CD8-positive, alpha-beta memory T cell (primary cell): ENCODE measurements at regions not wholly inside any gene's neighbourhood (a gene's known extent, or its start where the extent isn't known, plus 50 kb on each side); places are given as distances from the start of the nearest gene placed in this dataset.
A peak's percentile ranks its signal among the peaks of the same experiment; 100 is the strongest.

Experiments
- CTCF ChIA-PET: fragments of 350-600 bp; sonication (Branson Sonifier 250); formaldehyde crosslinking; loops from one replicate; lab custom pipeline; 2021; ENCODE audit warnings: antibody characterized with exemption; lab: Charles Lee
- POLR2A ChIA-PET: fragments of 350-600 bp; sonication (Branson Sonifier 250); formaldehyde crosslinking; loops from one replicate; lab custom pipeline; 2021; ENCODE audit warnings: antibody characterized with exemption; lab: Charles Lee
- DNase-seq, 5 donors: peaks; one replicate each; pipeline versions ENCODE4 v3.0.0 to v3.0.0-alpha.2; 2020 to 2022; ENCODE audit warnings: mixed read lengths in 1 of 5
- H3K27ac ChIP-seq: one replicate; pipeline ENCODE4 v1.7.0; 2013; ENCODE audit warnings: low read depth, mild to moderate bottlenecking, low read length, moderate library complexity
- H3K27me3 ChIP-seq: 2 replicates; pipeline ENCODE4 v1.7.0; 2013; ENCODE audit warnings: low read length, mild to moderate bottlenecking; ENCODE audit not compliant: insufficient read depth, poor library complexity, severe bottlenecking
- H3K36me3 ChIP-seq: 2 replicates; pipeline ENCODE4 v1.7.0; 2013; ENCODE audit warnings: mild to moderate bottlenecking, low read length, moderate library complexity; ENCODE audit not compliant: insufficient read depth
- H3K4me1 ChIP-seq: 2 replicates; pipeline ENCODE4 v1.7.0; 2013; ENCODE audit warnings: mild to moderate bottlenecking, low read length, moderate library complexity; ENCODE audit not compliant: insufficient read depth
- H3K4me3 ChIP-seq: 2 replicates; pipeline ENCODE4 v1.7.0; 2013; ENCODE audit warnings: mild to moderate bottlenecking, low read length
- H3K9me3 ChIP-seq: 2 replicates; pipeline ENCODE4 v1.7.0; 2013; ENCODE audit warnings: mild to moderate bottlenecking, low read length
- H3K27ac Mint-ChIP-seq, 8 donors: one replicate each; pipeline ENCODE4 v1.8.0; 2020 to 2021; ENCODE audit warnings: mixed read lengths in 8 of 8, mild to moderate bottlenecking in 6 of 8, inconsistent platforms in 3 of 8, moderate library complexity in 3 of 8
- H3K27me3 Mint-ChIP-seq, 2 donors: one replicate each; pipeline ENCODE4 v1.8.0; 2020 to 2021; ENCODE audit warnings: mixed read lengths in 2 of 2, mild to moderate bottlenecking in 1 of 2, moderate library complexity in 1 of 2
- H3K36me3 Mint-ChIP-seq, 3 donors: one replicate each; pipeline ENCODE4 v1.8.0; 2020 to 2021; ENCODE audit warnings: mixed read lengths in 3 of 3, inconsistent platforms in 1 of 3, mild to moderate bottlenecking in 1 of 3
- H3K4me1 Mint-ChIP-seq, 3 donors: one replicate each; pipeline ENCODE4 v1.8.0; 2020 to 2021; ENCODE audit warnings: mixed read lengths in 3 of 3, inconsistent platforms in 1 of 3, mild to moderate bottlenecking in 1 of 3
- H3K4me3 Mint-ChIP-seq, 7 donors: one replicate each; pipeline ENCODE4 v1.8.0; 2020 to 2021; ENCODE audit warnings: mixed read lengths in 7 of 7, mild to moderate bottlenecking in 6 of 7, moderate library complexity in 4 of 7, inconsistent platforms in 2 of 7
- H3K9me3 Mint-ChIP-seq, 5 donors: one replicate each; pipeline ENCODE4 v1.8.0; 2020 to 2022; ENCODE audit warnings: mixed read lengths in 5 of 5, mild to moderate bottlenecking in 3 of 5, moderate library complexity in 2 of 5, inconsistent platforms in 1 of 5

DNA sequence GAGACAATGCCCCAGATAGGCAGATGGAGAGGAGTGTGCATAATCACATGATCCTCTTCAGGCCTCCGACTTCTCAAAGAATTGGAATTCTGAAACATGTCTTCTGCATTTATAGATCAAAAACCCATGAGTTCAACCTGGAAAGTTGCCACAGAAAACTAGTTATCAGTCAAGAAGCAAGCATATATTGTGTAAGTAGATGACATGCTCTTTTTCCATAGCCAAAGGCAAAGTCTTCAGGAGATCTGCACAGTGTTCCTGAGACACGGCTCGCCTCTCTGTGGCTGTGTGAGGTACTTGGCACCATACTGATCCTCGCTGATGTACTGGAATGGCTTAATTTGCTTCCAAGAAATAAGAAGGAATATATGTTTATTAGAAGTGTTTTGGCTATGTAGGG lies 213.5 kb upstream of the MKI67 start:
- no peaks in the 10 kb centered on the region for H3K9me3 ChIP-seq
- no peak overlapping the region for H3K4me3 Mint-ChIP-seq
- H3K4me1 ChIP-seq = no peaks in the 10 kb centered on the region
- H3K27me3 ChIP-seq = no peaks in the 10 kb centered on the region
- H3K36me3 ChIP-seq = no peaks in the 10 kb centered on the region
- DNase-seq = no peak
- no peaks in the 10 kb centered on the region for H3K9me3 Mint-ChIP-seq
- H3K4me3 ChIP-seq = no peak overlapping the region
- no peaks in the 10 kb centered on the region for H3K36me3 Mint-ChIP-seq
- no peaks in the 10 kb centered on the region for H3K4me1 Mint-ChIP-seq
- CTCF ChIA-PET = no interaction called here
- POLR2A ChIA-PET = no interaction called here
- no peak overlapping the region for H3K27ac Mint-ChIP-seq
- H3K27me3 Mint-ChIP-seq = peaks cover 5 to 9% of the 10 kb centered on the region in 2 donors
- H3K27ac ChIP-seq = no peak overlapping the region

GRCh38 chr10:128345353-128345752 lies 219.1 kb upstream of the MKI67 start:
- Mint-ChIP-seq H3K27me3 (peaks cover 2 to 26% of the 10 kb centered on the region in 2 donors), H3K36me3 (no peaks in the 10 kb centered on the region), H3K9me3 (no peaks in the 10 kb centered on the region), H3K4me3 (no peak overlapping the region), H3K27ac (no peak overlapping the region), H3K4me1 (no peaks in the 10 kb centered on the region)
- no peaks in the 10 kb centered on the region for H3K27me3 ChIP-seq
- no peaks in the 10 kb centered on the region for H3K36me3 ChIP-seq
- ChIA-PET CTCF (no interaction called here), POLR2A (no interaction called here)
- no peak for DNase-seq
- no peak overlapping the region for H3K27ac ChIP-seq
- H3K4me3 ChIP-seq = no peak overlapping the region
- no peaks in the 10 kb centered on the region for H3K9me3 ChIP-seq
- no peaks in the 10 kb centered on the region for H3K4me1 ChIP-seq

DNA sequence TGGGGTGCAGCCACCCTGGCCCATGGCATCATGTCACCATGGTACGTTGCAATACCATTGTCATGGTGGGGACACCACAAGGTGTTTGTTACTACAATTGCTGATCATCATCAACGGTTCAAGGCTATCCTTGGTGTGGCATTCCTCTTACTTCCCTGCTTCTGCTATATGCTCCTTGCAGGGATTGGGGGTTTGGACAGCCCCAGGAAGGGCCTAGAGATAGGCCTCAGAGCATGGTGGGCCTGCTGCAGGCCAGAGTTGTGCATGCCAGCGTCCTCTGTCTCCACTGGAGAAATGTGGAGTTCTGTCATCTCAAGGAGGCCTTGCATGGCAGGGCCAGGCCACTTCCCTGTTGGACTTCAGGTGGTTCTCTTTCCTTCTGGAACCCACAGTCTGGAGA lies 234.6 kb upstream of the MKI67 start:
- Histone ChIP-seq H3K27me3 (no peaks in the 10 kb centered on the region), H3K4me3 (no peak overlapping the region), H3K27ac (no peak overlapping the region), H3K4me1 (no peaks in the 10 kb centered on the region), H3K36me3 (no peaks in the 10 kb centered on the region), H3K9me3 (no peaks in the 10 kb centered on the region)
- Mint-ChIP-seq H3K27ac (peak overlapping the region in 1 of 8 donors; percentile 18), H3K36me3 (no peaks in the 10 kb centered on the region), H3K4me3 (no peak overlapping the region), H3K4me1 (no peaks in the 10 kb centered on the region), H3K9me3 (peaks cover 0 to 12% (median 2%) of the 10 kb centered on the region in 5 donors), H3K27me3 (peaks cover 9 to 10% of the 10 kb centered on the region in 2 donors)
- DNase-seq = no peak
- CTCF ChIA-PET = no interaction called here
- POLR2A ChIA-PET = no interaction called here

DNA sequence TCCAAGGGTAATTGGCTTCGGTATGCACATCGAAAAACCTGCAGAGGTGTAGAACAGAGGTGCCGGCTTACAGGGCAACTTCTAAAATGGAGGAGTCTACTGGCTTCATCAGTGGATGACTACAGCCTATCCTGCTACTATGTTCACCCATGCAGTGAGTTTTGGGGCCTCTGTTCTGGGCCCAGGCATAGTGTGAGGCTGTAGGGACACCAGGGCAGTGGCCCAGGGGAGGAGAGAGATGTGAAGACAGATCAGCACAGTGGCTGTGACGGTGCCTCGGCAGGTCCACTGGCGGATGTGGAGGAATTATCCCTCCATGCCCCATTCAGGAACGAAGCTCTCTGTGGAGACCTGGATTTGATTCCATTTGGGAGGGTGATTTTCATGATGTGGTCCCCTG lies 235.3 kb upstream of the MKI67 start:
- H3K4me3 Mint-ChIP-seq = no peak overlapping the region
- no peak for DNase-seq
- ChIA-PET CTCF (no interaction called here), POLR2A (no interaction called here)
- no peaks in the 10 kb centered on the region for H3K36me3 Mint-ChIP-seq
- H3K27me3 Mint-ChIP-seq = peaks cover 10 to 12% of the 10 kb centered on the region in 2 donors
- peaks cover 0 to 12% (median 2%) of the 10 kb centered on the region in 5 donors for H3K9me3 Mint-ChIP-seq
- Histone ChIP-seq H3K36me3 (no peaks in the 10 kb centered on the region), H3K27ac (no peak overlapping the region), H3K4me1 (no peaks in the 10 kb centered on the region), H3K4me3 (no peak overlapping the region), H3K9me3 (no peaks in the 10 kb centered on the region), H3K27me3 (no peaks in the 10 kb centered on the region)
- H3K27ac Mint-ChIP-seq = no peak overlapping the region
- H3K4me1 Mint-ChIP-seq = no peaks in the 10 kb centered on the region

DNA sequence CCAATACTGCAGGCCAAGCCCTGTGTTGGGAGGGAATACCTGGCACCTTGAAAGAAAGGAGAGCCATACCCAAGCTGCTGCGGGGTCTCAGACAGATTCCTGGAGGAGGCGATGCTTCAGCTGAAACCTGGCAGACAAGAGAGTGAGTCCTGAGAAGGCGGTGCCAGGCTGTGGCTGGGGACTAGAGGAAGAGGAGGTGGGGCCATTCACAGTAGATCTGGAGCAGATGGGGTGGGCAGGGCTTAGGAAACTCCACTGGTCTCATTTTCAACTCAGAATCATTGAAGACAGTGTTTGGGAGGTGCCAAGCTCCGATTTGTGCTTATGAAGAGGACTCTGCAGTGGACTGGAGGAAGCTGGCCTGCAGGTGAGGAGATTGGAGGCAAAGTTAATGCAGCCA lies 236.3 kb upstream of the MKI67 start:
- no peaks in the 10 kb centered on the region for H3K36me3 Mint-ChIP-seq
- Histone ChIP-seq H3K9me3 (no peaks in the 10 kb centered on the region), H3K36me3 (no peaks in the 10 kb centered on the region), H3K4me1 (no peaks in the 10 kb centered on the region), H3K27ac (no peak overlapping the region), H3K27me3 (no peaks in the 10 kb centered on the region), H3K4me3 (no peak overlapping the region)
- H3K4me1 Mint-ChIP-seq = no peaks in the 10 kb centered on the region
- H3K9me3 Mint-ChIP-seq = peaks cover 0 to 8% (median 0%) of the 10 kb centered on the region in 5 donors
- DNase-seq = no peak
- no peak overlapping the region for H3K27ac Mint-ChIP-seq
- POLR2A ChIA-PET = no interaction called here
- peaks cover 8 to 12% of the 10 kb centered on the region in 2 donors for H3K27me3 Mint-ChIP-seq
- H3K4me3 Mint-ChIP-seq = no peak overlapping the region
- CTCF ChIA-PET = no interaction called here

GRCh38 chr10:128364631-128365030 lies 238.4 kb upstream of the MKI67 start:
- H3K4me1 Mint-ChIP-seq = no peaks in the 10 kb centered on the region
- H3K27ac Mint-ChIP-seq = no peak overlapping the region
- no peaks in the 10 kb centered on the region for H3K27me3 ChIP-seq
- no peaks in the 10 kb centered on the region for H3K36me3 Mint-ChIP-seq
- ChIA-PET POLR2A (no interaction called here), CTCF (no interaction called here)
- H3K27ac ChIP-seq = no peak overlapping the region
- peaks cover 4 to 12% of the 10 kb centered on the region in 2 donors for H3K27me3 Mint-ChIP-seq
- no peaks in the 10 kb centered on the region for H3K36me3 ChIP-seq
- DNase-seq = no peak
- no peak overlapping the region for H3K4me3 Mint-ChIP-seq
- no peaks in the 10 kb centered on the region for H3K4me1 ChIP-seq
- H3K4me3 ChIP-seq = no peak overlapping the region
- no peaks in the 10 kb centered on the region for H3K9me3 ChIP-seq
- H3K9me3 Mint-ChIP-seq = peaks cover 0 to 6% (median 0%) of the 10 kb centered on the region in 5 donors

GRCh38 chr10:128365156-128365725 lies 239.0 kb upstream of the MKI67 start:
- H3K4me3 Mint-ChIP-seq = no peak overlapping the region
- H3K9me3 ChIP-seq = no peaks in the 10 kb centered on the region
- H3K9me3 Mint-ChIP-seq = peaks cover 0 to 5% (median 0%) of the 10 kb centered on the region in 5 donors
- H3K27me3 Mint-ChIP-seq = peaks cover 4 to 12% of the 10 kb centered on the region in 2 donors
- no peaks in the 10 kb centered on the region for H3K4me1 Mint-ChIP-seq
- H3K4me1 ChIP-seq = no peaks in the 10 kb centered on the region
- no peak overlapping the region for H3K27ac Mint-ChIP-seq
- no peaks in the 10 kb centered on the region for H3K36me3 Mint-ChIP-seq
- ChIA-PET POLR2A (no interaction called here), CTCF (no interaction called here)
- no peak overlapping the region for H3K27ac ChIP-seq
- H3K27me3 ChIP-seq = no peaks in the 10 kb centered on the region
- H3K4me3 ChIP-seq = no peak overlapping the region
- no peak for DNase-seq
- H3K36me3 ChIP-seq = no peaks in the 10 kb centered on the region

DNA sequence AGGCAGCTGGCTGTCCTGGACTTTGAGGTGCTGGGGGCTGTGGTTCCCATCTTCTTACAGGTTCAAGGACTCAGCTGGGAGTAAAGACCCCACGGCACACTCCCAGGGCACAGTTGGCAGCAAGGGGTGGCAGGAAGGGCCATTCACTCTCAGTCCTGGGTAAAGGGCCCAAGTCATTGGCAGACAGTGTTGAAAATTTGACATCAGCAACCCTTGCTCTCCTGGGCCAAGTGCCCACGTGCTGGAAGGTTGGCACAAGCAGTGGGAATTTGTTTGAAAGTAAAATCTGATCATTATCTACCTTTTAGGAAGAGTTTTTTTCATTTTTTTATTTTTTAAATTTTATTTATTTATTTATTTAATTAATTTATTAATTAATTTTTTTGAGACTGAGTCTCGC lies 241.6 kb upstream of the MKI67 start:
- Mint-ChIP-seq H3K4me1 (peaks cover 0 to 1% (median under 1%) of the 10 kb centered on the region in 3 donors), H3K9me3 (peaks cover 0 to 5% (median 0%) of the 10 kb centered on the region in 5 donors), H3K36me3 (no peaks in the 10 kb centered on the region), H3K4me3 (no peak overlapping the region), H3K27ac (no peak overlapping the region), H3K27me3 (peaks cover 4 to 17% of the 10 kb centered on the region in 2 donors)
- Histone ChIP-seq H3K27me3 (no peaks in the 10 kb centered on the region), H3K27ac (no peak overlapping the region), H3K36me3 (no peaks in the 10 kb centered on the region), H3K4me1 (no peaks in the 10 kb centered on the region), H3K4me3 (no peak overlapping the region), H3K9me3 (no peaks in the 10 kb centered on the region)
- CTCF ChIA-PET = interaction anchor here (0.8 kb wide), 1 partner anchor 9 kb away, joined by 3 read pairs; no protein-coding TSS in a partner anchor
- POLR2A ChIA-PET = no interaction called here
- no peak for DNase-seq
